Bronchial epithelial cell (primary cell): ENCODE measurements at regions not wholly inside any gene's neighbourhood (a gene's known extent, or its start where the extent isn't known, plus 50 kb on each side); places are given as distances from the start of the nearest gene placed in this dataset.

Experiments used
- DNase-seq: peaks from one replicate; pipeline ENCODE4 v3.0.0-alpha.2; 2010; ENCODE audit warnings: low read depth
- FAIRE-seq: peaks from 2 replicates; lab custom pipeline; 2011; peaks lifted over from hg19 to GRCh38; lab: Jason Lieb, UNC
- H3K27me3 ChIP-seq: 2 replicates; pipeline ENCODE4 v1.5.1; 2011; ENCODE audit warnings: low read length; ENCODE audit not compliant: control insufficient read depth, insufficient read depth
- H3K36me3 ChIP-seq: 2 replicates; pipeline ENCODE4 v1.5.1; 2011; ENCODE audit warnings: low read length; ENCODE audit not compliant: control insufficient read depth, insufficient read depth
- H3K4me3 ChIP-seq: 2 replicates; pipeline ENCODE4 v1.5.1; 2011; ENCODE audit warnings: mild to moderate bottlenecking, low read depth, low read length, control low read depth
- CTCF ChIP-seq: IDR thresholded peaks from 2 replicates; pipeline ENCODE4 v1.5.1; 2011; ENCODE audit warnings: mild to moderate bottlenecking, moderate library complexity, low read length, control low read depth, inconsistent platforms; ENCODE audit not compliant: insufficient read depth, severe bottlenecking

- no peaks in the 10 kb centered on the region for H3K36me3 ChIP-seq
- no peak for TF ChIP-seq CTCF
- no peak for FAIRE-seq
Measured at GRCh38 chr2:81672923-81673322, 1368.4 kb upstream of the LRRTM1 start.

GRCh38 chr2:81672516-81672915, 1368.0 kb upstream of the LRRTM1 start:
- Histone ChIP-seq H3K27me3 (no peaks in the 10 kb centered on the region), H3K36me3 (no peaks in the 10 kb centered on the region), H3K4me3 (no peak overlapping the region)
- FAIRE-seq, result no peak
- TF ChIP-seq CTCF, result no peak
- DNase-seq, result no peak

More at GRCh38 chr2:81672923-81673322, 1368.4 kb upstream of the LRRTM1 start:
- no peak for DNase-seq
- H3K4me3 ChIP-seq, result no peak overlapping the region
- no peaks in the 10 kb centered on the region for H3K27me3 ChIP-seq

- DNase-seq (no peak), FAIRE-seq (no peak)
- H3K36me3 ChIP-seq, result no peaks in the 10 kb centered on the region
- H3K4me3 ChIP-seq, result no peak overlapping the region
- no peak for TF ChIP-seq CTCF
- H3K27me3 ChIP-seq, result no peaks in the 10 kb centered on the region
Measured at GRCh38 chr2:81670885-81671284, 1366.3 kb upstream of the LRRTM1 start.

GRCh38 chr2:81661081-81661480, 1356.5 kb upstream of the LRRTM1 start:
- no peaks in the 10 kb centered on the region for H3K36me3 ChIP-seq
- no peaks in the 10 kb centered on the region for H3K27me3 ChIP-seq
- TF ChIP-seq CTCF, result no peak
- FAIRE-seq (no peak), DNase-seq (no peak)
- no peak overlapping the region for H3K4me3 ChIP-seq

- Histone ChIP-seq H3K36me3 (no peaks in the 10 kb centered on the region), H3K4me3 (no peak overlapping the region), H3K27me3 (no peaks in the 10 kb centered on the region)
- no peak for TF ChIP-seq CTCF
- DNase-seq, result peak; percentile 78
- no peak for FAIRE-seq
Measured at GRCh38 chr2:81658227-81658626, 1353.7 kb upstream of the LRRTM1 start.
